NCI-H146 (cell line): ENCODE measurements at regions not wholly inside any gene's neighbourhood (a gene's known extent, or its start where the extent isn't known, plus 50 kb on each side); places are given as distances from the start of the nearest gene placed in this dataset.
A peak's percentile ranks its signal among the peaks of the same experiment; 100 is the strongest.

Source experiments
- DNase-seq: peaks from one replicate; lab custom pipeline; 2025; lab: John Stamatoyannopoulos, UW

- no peak for DNase-seq
These were observed 264.9 kb upstream of the TPM1 start for GRCh38 chr15:62777671-62778070.

DNA sequence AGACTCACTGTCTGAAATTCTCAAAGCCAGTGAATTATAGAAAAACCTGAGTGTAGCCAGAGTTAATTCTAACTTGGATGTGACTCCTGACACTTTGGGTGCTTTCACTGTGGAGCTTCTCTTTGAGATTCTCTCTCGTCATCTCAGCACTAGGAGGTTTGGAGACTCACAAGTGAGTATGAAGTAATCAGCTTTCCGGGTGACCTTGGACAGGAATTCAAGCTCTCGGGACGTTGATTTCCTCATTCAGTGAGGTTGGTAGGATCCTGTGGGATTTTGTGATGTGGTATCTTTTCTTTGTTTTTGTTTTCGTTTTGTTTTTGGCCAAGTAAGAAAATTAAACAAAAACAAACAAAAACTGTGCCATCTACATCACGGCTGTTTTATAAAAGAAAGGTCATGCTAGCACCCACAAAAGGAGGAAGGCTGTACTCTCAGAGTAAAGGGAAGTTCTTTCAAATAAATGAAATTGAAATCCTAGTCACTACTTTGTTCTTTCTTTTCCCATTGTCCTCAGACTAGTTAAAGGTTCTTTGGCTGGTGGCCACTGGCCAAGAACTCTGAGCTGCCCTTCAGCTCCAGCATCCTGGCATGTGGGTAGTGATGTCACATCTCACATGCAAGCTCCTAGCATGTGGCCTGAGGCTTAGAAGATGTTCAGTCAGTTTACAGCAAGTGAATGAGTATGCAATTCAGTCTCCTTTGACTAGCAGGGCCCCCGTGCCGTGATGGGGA lies 263.3 kb upstream of the TPM1 start:
- DNase-seq, result no peak

DNA sequence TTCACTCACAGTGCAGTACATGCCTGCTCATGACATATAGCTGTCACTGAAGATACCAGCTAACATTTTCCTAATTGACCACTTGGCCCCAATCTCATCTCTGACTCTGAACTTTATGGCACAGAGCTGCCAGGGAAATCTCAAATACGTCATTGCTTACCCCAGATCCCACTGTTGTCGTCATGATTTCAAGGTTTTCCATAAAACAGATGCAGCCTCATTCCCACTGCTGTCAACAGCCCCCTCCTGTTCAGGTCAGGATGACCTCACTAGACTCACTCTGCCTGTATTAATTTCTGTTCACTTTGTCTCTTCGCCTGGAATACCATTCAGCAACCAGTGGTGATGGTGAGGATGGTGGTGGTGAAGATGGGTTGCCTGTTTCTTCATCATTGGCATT lies 262.6 kb upstream of the TPM1 start:
- no peak for DNase-seq

- no peak for DNase-seq
These were observed 261.5 kb upstream of the TPM1 start for GRCh38 chr15:62781081-62781497.

- peak; percentile 72 for DNase-seq
These were observed 260.3 kb upstream of the TPM1 start for GRCh38 chr15:62782071-62782841.

DNA sequence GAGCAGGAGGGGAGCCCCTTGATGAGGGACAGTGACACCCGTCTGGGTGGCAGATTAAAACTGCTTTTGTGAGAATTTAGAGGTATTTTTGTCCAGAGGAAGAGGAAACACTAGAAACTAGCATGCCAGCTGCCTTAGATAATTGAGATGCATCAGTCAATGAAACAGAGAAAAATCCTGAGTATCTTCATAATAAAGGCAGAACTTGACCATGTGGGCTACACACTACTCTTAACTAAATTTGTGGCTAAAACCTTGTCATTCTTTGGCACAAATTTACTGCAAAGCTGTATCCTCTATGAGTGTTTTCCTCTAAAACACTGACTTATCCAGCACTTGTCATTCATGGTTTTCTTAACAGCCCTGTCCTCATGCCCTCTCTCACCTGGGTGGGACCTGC lies 259.7 kb upstream of the TPM1 start:
- DNase-seq, result no peak

GRCh38 chr15:62783303-62783957 lies 259.1 kb upstream of the TPM1 start:
- DNase-seq, result no peak

GRCh38 chr15:62785881-62786828 lies 256.4 kb upstream of the TPM1 start:
- DNase-seq, result no peak

- DNase-seq, result no peak
These were observed 255.1 kb upstream of the TPM1 start for GRCh38 chr15:62787401-62787800.

- DNase-seq, result no peak
These were observed 254.3 kb upstream of the TPM1 start for GRCh38 chr15:62788224-62788623.

- no peak for DNase-seq
These were observed 252.0 kb upstream of the TPM1 start for GRCh38 chr15:62790546-62790945.

- no peak for DNase-seq
These were observed 250.9 kb upstream of the TPM1 start for GRCh38 chr15:62791694-62792093.

DNA sequence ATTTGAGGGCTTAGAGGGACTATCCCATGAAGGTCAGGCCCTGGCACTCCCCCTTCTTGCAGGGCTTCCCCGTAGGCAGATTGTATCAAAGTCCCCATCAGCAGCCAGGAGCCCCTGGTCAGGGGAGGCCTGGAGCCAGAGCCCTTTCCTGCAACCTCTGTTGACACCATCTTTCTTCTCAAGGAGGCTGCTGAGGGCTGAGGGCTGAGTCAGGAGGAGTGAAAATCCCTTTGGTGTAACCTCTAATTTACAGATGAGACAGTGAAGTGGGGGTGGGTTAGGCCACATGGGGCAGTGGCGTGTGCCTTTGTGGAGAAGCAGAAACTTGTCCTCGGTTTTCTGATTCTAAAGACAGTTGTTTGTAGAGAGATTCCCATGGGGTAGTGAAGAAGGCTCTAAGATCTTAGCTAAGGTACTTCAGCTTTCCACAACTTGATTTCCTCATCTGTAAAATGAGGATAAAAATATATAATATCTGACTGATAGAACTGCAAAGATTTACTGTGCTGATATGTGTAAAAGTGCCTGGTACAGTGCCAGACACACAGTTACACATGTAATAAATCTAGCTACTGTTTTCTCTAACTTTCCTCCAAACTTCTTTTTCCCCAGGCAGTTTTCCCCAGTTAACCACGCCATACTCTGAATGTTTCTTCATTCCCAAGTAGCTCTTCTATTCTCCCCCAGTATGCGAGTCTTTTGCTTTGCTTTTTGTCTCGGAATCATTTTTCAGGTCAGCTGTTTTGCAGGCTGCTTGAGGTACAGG lies 249.4 kb upstream of the TPM1 start:
- no peak for DNase-seq

- DNase-seq, result no peak
These were observed 248.8 kb upstream of the TPM1 start for GRCh38 chr15:62793752-62794144.

GRCh38 chr15:62795171-62795570 lies 247.4 kb upstream of the TPM1 start:
- DNase-seq, result no peak

DNA sequence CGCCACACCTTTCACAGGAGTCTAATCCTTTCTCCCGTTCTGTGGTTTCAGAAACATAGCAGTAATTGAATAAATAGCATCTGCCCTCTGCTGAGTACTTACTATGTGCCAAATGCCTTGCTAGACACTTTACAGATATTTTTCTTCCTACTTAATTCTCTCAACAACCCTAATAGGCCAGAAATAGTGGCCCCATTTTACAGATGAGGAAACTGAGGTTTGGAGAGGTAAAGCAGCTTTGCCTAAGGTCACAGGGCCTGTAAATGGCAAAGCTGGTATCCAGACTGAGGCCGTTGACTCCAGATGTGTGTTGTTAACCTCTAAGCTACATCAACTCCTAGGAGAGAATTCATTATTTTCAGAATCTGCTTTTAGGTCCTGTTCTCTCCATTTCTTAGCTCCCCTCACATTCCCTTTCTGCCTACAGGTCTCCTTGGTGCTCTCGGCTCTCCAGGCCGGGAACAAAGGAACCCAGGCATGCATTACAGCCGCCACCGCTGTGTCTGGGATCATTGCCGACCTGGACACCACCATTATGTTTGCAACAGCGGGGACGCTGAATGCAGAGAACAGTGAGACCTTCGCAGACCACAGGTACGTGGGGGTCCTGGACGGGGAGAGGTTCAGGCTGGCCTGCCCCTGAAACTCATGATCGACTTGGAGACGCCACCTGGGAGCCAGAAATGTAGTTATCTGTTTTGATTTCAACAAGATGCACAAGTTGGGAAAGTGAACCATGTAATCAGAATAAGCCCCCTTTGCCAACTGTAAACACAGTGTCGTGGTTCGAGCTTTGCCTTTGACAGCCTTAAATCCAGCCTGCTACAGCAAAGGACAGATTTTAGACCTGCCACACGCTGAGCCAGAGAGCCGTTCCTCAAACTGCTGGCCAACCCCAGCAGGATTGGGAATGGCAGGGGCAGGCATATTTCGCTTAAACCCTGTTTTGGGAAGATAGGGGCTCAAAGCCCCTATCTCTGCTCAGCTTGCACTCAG lies 246.5 kb upstream of the TPM1 start:
- DNase-seq, result no peak

DNA sequence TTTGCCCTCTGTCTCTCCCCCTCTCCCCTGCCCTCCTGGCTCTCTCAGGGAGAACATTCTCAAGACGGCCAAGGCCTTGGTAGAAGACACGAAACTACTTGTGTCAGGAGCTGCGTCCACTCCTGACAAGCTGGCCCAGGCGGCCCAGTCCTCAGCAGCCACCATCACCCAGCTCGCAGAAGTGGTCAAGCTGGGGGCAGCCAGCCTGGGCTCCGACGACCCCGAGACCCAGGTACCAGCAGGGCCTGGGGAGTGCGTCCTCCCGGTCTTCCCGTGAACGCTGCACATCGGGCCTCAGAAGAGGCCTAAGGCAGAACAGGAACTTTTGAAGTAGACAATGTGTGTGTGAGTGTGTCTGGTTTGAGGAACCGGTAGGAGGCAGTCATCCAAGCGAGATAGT lies 245.4 kb upstream of the TPM1 start:
- no peak for DNase-seq

DNA sequence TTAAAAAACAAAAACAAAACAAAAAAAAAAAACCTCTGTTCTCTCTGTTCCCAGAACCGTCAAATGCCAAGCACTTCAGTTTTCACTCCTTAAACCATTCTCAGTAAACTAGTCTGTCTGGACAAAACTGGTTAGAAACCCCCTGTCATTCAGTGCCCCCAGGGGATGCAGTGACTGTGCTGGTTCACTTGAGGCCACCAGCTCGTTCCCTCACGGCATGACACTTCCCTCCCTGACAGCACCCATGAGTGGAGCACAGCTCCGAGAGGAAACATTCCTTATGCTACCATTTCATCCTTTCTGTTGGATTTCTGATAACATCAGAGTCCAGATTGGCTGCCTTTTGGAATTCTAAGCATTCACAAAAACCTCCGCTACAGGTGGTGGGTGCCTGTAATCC lies 244.0 kb upstream of the TPM1 start:
- DNase-seq, result no peak

- DNase-seq, result no peak
These were observed 243.5 kb upstream of the TPM1 start for GRCh38 chr15:62799037-62799436.

- DNase-seq, result no peak
These were observed 242.6 kb upstream of the TPM1 start for GRCh38 chr15:62799919-62800318.
